Stomach (tissue), 8 donors: ENCODE measurements at regions not wholly inside any gene's neighbourhood (a gene's known extent, or its start where the extent isn't known, plus 50 kb on each side); places are given as distances from the start of the nearest gene placed in this dataset.

Experiments
- DNase-seq, 2 donors: peaks; one replicate each; pipeline versions ENCODE4 v3.0.0 to v3.0.0-alpha.2; 2013 to 2019
- H3K27ac ChIP-seq, 5 donors: fragments of 200-600 bp in 4 of 5; sonication (generic) in 4 of 5; one replicate each; pipeline ENCODE4 v1.5.1; 2013 to 2019; ENCODE audit warnings: mild to moderate bottlenecking in 1 of 5, moderate library complexity in 1 of 5
- H3K27me3 ChIP-seq, 3 donors: fragments of 200-600 bp; sonication (generic); one replicate each; pipeline ENCODE4 v1.5.1; 2017 to 2019; ENCODE audit warnings: mixed run types in 1 of 3
- H3K36me3 ChIP-seq, 4 donors: fragments of 200-600 bp; sonication (generic); 1 replicate in 3 of 4; 2 replicates in 1 of 4; pipeline ENCODE4 v1.5.1; 2016 to 2019
- H3K4me1 ChIP-seq, 4 donors: fragments of 200-600 bp; sonication (generic); one replicate each; pipeline ENCODE4 v1.5.1; 2016 to 2019
- H3K4me3 ChIP-seq, 4 donors: fragments of 200-600 bp; sonication (generic) in 3 of 4; one replicate each; pipeline ENCODE4 v1.5.1; 2016 to 2019; ENCODE audit warnings: mild to moderate bottlenecking in 1 of 4
- H3K9me3 ChIP-seq, 4 donors: fragments of 200-600 bp; sonication (generic); one replicate each; pipeline ENCODE4 v1.5.1; 2016 to 2019
- EP300 ChIP-seq: sonication (generic); formaldehyde crosslinking; IDR thresholded peaks from one replicate; pipeline ENCODE4 v1.6.1; 2017; ENCODE audit warnings: antibody characterized with exemption
- POLR2A ChIP-seq, 4 donors: fragments of 450-650 bp; IDR thresholded peaks; one replicate each; pipeline ENCODE4 v1.6.1; 2016; ENCODE audit warnings: antibody characterized with exemption in 4 of 4, control low read depth in 2 of 4, mild to moderate bottlenecking in 1 of 4, moderate library complexity in 1 of 4
- POLR2AphosphoS5 ChIP-seq, 3 donors: sonication (generic); formaldehyde crosslinking; IDR thresholded peaks; one replicate each; pipeline ENCODE4 v1.6.1; 2016; ENCODE audit warnings: antibody characterized with exemption in 3 of 3
- WGBS, 5 donors: extraction: QIAGEN DNeasy Blood & Tissue Kit in 3 of 5; methylation state at CpG; one replicate each; pipeline versions ENCODE4 v1.1.5 to v1.1.7; 2013 to 2018; 5-methylcytosine and 5-hydroxymethylcytosine counted together
- intact Hi-C: fragments of 100-400 bp; cut with DNase I; formaldehyde crosslinking; loops from one replicate; pipeline ENCODE4 v1.15.1; 2023; ENCODE audit warnings: low total_unique reads
- TF ChIP-seq, protein P1 (sequence below), 7 experiments: fragments of 450-650 bp in 4 of 7; fragments of 200-600 bp in 3 of 7; sonication (generic) in 3 of 7; IDR thresholded peaks; one replicate each; pipeline ENCODE4 v1.5.1; 2016 to 2019; ENCODE audit warnings: antibody characterized with exemption in 7 of 7, control low read depth in 2 of 7, mild to moderate bottlenecking in 1 of 7
- donor health status: healthy with polysubstance abuse.
- donor health status: Bipolar disorder and iron deficiency.
- donor health status: healthy.

DNA sequence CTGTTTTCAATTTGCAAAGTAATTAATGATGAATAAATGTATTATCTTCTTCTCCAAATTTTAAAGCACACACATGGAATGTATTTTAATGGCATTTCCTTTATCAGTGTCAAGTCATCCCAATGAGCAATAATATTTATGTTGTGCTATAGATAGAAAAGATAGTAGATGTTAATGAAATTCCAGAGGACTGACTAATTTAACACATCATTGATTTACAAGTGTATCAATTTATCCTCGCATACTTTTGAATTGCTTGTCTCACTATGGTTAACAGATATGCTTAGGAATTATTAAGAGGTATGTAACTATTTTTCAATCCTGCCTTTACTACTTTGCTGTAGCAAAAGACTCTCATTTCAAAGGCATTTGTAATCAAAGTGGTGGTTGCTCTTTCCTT, 842.9 kb downstream of the SLC6A15 start:
- TF ChIP-seq EP300 (no peak), POLR2AphosphoS5 (IDR thresholded peaks at IDR 0.05) (no peak), POLR2A (IDR thresholded peaks at IDR 0.05) (no peak)
- TF ChIP-seq, protein P1, sequence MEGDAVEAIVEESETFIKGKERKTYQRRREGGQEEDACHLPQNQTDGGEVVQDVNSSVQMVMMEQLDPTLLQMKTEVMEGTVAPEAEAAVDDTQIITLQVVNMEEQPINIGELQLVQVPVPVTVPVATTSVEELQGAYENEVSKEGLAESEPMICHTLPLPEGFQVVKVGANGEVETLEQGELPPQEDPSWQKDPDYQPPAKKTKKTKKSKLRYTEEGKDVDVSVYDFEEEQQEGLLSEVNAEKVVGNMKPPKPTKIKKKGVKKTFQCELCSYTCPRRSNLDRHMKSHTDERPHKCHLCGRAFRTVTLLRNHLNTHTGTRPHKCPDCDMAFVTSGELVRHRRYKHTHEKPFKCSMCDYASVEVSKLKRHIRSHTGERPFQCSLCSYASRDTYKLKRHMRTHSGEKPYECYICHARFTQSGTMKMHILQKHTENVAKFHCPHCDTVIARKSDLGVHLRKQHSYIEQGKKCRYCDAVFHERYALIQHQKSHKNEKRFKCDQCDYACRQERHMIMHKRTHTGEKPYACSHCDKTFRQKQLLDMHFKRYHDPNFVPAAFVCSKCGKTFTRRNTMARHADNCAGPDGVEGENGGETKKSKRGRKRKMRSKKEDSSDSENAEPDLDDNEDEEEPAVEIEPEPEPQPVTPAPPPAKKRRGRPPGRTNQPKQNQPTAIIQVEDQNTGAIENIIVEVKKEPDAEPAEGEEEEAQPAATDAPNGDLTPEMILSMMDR (IDR thresholded peaks at IDR 0.05): no peak
- no peaks in the 10 kb centered on the region for H3K27me3 ChIP-seq
- no peaks in the 10 kb centered on the region for H3K9me3 ChIP-seq
- no peak overlapping the region for H3K27ac ChIP-seq
- WGBS, 5 donors: 77 to 98% (median 92%) methylated on average over 1 of the region's 1 CpG
- no peaks in the 10 kb centered on the region for H3K4me1 ChIP-seq
- DNase-seq: no peak
- intact Hi-C loops: no loop called here
- no peak overlapping the region for H3K4me3 ChIP-seq
- no peaks in the 10 kb centered on the region for H3K36me3 ChIP-seq

DNA sequence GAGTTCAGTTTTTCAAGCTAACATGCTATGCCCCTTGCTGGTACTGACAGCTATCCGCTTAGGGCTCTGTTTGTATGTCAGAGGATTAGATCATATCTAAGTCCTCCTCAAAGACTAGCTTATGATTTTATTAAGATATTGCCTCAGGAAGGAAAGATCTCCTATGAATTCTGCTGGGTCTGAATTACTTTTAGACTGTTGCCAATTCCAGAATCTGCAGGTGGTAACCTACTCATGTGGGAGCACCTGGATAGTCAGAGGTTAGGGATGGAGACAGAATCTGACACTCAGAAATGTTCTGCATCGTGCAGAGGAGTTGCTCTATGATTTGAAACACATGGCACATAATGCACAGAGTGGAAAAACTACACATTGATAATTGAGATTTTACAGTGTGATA, 843.4 kb downstream of the SLC6A15 start:
- H3K27ac ChIP-seq: no peak overlapping the region
- 50 to 61% (median 55%) methylated on average over 2 of the region's 2 CpGs for WGBS, 5 donors
- H3K4me1 ChIP-seq: no peaks in the 10 kb centered on the region
- no peaks in the 10 kb centered on the region for H3K27me3 ChIP-seq
- TF ChIP-seq POLR2A (IDR thresholded peaks at IDR 0.05) (no peak), POLR2AphosphoS5 (IDR thresholded peaks at IDR 0.05) (no peak), EP300 (no peak)
- TF ChIP-seq, protein P1 (IDR thresholded peaks at IDR 0.05): no peak
- H3K9me3 ChIP-seq: no peaks in the 10 kb centered on the region
- no peak for DNase-seq
- no peaks in the 10 kb centered on the region for H3K36me3 ChIP-seq
- no peak overlapping the region for H3K4me3 ChIP-seq
- intact Hi-C loops: no loop called here

- Histone ChIP-seq H3K27me3 (no peaks in the 10 kb centered on the region), H3K4me3 (no peak overlapping the region), H3K4me1 (no peaks in the 10 kb centered on the region), H3K27ac (no peak overlapping the region), H3K9me3 (peaks cover 0 to 3% (median 0%) of the 10 kb centered on the region in 4 donors), H3K36me3 (no peaks in the 10 kb centered on the region)
- DNase-seq: peak in 1 of 2 donors; percentile 3
- no peak for TF ChIP-seq POLR2A (IDR thresholded peaks at IDR 0.05)
- TF ChIP-seq POLR2AphosphoS5 (IDR thresholded peaks at IDR 0.05): no peak
- TF ChIP-seq, protein P1 (IDR thresholded peaks at IDR 0.05): no peak
- no peak for TF ChIP-seq EP300
- intact Hi-C loops: no loop called here
- 37 to 49% (median 42%) methylated on average over 4 of the region's 4 CpGs for WGBS, 5 donors
Measured at GRCh38 chr12:84058136-84058535, 854.5 kb downstream of the SLC6A15 start.

DNA sequence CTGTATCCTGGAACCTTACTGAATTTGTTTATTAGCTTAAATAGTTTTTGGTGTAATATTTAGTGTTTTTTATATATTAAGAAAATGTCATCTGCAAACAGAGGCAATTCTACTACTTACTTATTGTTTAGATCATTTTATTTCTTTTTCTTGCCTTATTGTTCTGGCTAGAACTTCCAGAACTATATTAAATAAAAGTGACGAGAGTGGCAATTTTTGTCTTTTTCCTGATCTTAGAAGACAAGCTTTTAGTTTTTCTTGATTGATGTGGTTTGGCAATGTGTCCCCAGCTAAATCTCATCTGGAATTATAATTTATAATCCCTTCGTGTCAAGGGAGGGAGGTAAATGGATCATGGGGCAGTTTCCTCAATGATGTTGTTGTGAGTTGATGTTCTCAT, 857.8 kb downstream of the SLC6A15 start:
- H3K9me3 ChIP-seq: peaks cover 0 to 3% (median 0%) of the 10 kb centered on the region in 4 donors
- intact Hi-C loops: no loop called here
- H3K4me3 ChIP-seq: no peak overlapping the region
- H3K4me1 ChIP-seq: no peaks in the 10 kb centered on the region
- no peak overlapping the region for H3K27ac ChIP-seq
- no peaks in the 10 kb centered on the region for H3K36me3 ChIP-seq
- TF ChIP-seq, protein P1 (IDR thresholded peaks at IDR 0.05): no peak
- TF ChIP-seq EP300 (no peak), POLR2A (IDR thresholded peaks at IDR 0.05) (no peak), POLR2AphosphoS5 (IDR thresholded peaks at IDR 0.05) (no peak)
- 75 to 87% (median 78%) methylated on average over 2 of the region's 2 CpGs for WGBS, 5 donors
- H3K27me3 ChIP-seq: no peaks in the 10 kb centered on the region
- DNase-seq: no peak
